ENCODE measurements at regions not wholly inside any gene's neighbourhood (a gene's known extent, or its start where the extent isn't known, plus 50 kb on each side); places are given as distances from the start of the nearest gene placed in this dataset.

DNA sequence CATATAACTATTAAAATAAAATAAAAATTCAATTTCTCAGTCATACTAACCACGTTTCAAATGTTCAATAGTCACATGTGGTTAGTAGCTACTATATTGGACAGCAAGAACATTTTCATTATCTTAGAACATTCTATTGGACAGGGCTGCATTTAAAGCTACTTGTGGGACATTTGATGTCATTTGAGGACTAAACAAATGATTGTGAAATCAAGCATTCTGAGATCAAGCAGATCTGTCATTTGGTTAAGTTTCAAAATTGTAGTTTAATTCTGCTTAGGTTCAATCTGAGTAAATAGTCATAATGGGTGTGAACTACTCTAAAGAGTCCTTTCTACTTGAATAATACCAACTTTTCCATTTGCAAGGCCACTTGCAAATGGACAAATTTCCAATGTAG lies 226.9 kb upstream of the C9orf72 start:
- TF ChIP-seq JUNB (CRISPR knock-in tag; conservative IDR thresholded peaks at IDR 0.05) (no peak), ESRRA (IDR thresholded peaks at IDR 0.05; ENCODE audit: borderline replicate concordance, low read depth) (no peak), ELF4 (CRISPR knock-in tag; IDR thresholded peaks at IDR 0.05) (no peak), MAZ (CRISPR knock-in tag; conservative IDR thresholded peaks at IDR 0.05 in 1 of 2, IDR thresholded peaks at IDR 0.05 in 1 of 2) (no peak), ZNF124 (CRISPR knock-in tag; IDR thresholded peaks at IDR 0.05) (no peak), ZFX (CRISPR knock-in tag; IDR thresholded peaks at IDR 0.05) (no peak), GABPA (tag; conservative IDR thresholded peaks at IDR 0.05; ENCODE audit: low read depth) (no peak), RUNX1 (IDR thresholded peaks at IDR 0.05; ENCODE audit: low read depth) (no peak), SIN3A (IDR thresholded peaks at IDR 0.05; ENCODE audit: borderline replicate concordance in 2 of 2, control insufficient read depth in 1 of 2, low read depth in 2 of 2, low read length in 2 of 2) (no peak), KLF10 (CRISPR knock-in tag; IDR thresholded peaks at IDR 0.05) (no peak)
- TF ChIP-seq, protein P1, sequence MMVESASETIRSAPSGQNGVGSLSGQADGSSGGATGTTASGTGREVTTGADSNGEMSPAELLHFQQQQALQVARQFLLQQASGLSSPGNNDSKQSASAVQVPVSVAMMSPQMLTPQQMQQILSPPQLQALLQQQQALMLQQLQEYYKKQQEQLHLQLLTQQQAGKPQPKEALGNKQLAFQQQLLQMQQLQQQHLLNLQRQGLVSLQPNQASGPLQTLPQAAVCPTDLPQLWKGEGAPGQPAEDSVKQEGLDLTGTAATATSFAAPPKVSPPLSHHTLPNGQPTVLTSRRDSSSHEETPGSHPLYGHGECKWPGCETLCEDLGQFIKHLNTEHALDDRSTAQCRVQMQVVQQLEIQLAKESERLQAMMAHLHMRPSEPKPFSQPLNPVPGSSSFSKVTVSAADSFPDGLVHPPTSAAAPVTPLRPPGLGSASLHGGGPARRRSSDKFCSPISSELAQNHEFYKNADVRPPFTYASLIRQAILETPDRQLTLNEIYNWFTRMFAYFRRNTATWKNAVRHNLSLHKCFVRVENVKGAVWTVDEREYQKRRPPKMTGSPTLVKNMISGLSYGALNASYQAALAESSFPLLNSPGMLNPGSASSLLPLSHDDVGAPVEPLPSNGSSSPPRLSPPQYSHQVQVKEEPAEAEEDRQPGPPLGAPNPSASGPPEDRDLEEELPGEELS (CRISPR knock-in tag; IDR thresholded peaks at IDR 0.05; ENCODE audit: borderline replicate concordance) = no peak

Measured in K562 (cell line).